ENCODE measurements at regions not wholly inside any gene's neighbourhood (a gene's known extent, or its start where the extent isn't known, plus 50 kb on each side); places are given as distances from the start of the nearest gene placed in this dataset.

DNA sequence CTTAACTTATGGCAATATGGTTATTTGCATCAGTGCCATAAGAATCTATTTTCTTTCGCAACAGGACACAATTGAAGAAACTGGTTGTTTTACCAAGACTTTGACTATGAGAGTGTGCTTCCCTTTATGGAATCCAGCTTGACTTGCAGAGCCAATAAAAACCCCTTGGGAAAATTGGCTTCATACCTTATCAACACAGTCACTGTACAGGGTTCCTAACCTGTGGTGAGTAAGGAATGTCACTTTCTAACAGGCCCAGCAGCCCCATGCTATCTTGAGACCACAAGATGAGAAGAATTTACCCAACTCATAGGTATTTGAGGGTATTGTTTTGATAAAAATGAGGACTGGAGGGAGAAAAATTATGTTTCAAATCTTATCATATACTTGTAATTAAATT is 418.5 kb upstream of the MAP2 start:
- TF ChIP-seq CTCF (IDR thresholded peaks at IDR 0.05; ENCODE audit: low read depth, low read length) (no peak), POLR2A (IDR thresholded peaks at IDR 0.05; ENCODE audit: extremely low read depth, insufficient read length) (no peak)

Data from NB4 (cell line).